ENCODE measurements at regions not wholly inside any gene's neighbourhood (a gene's known extent, or its start where the extent isn't known, plus 50 kb on each side); places are given as distances from the start of the nearest gene placed in this dataset.

- intact Hi-C loops (cut with micrococcal nuclease; ENCODE audit: unreplicated experiment) = no loop called here
- no peak overlapping the region for H2AFZ ChIP-seq
- DNase-seq = no peak
- no peak overlapping the region for H3K27ac ChIP-seq
- H3K79me2 ChIP-seq (ENCODE audit: low read depth) = no peaks in the 10 kb centered on the region
- no peak for TF ChIP-seq EZH2 (IDR thresholded peaks at IDR 0.05; ENCODE audit: low read depth)
- no peak for TF ChIP-seq CTCF (conservative IDR thresholded peaks at IDR 0.05)
- BruUV-seq (replicated peaks) = no TSS peak
- H3K36me3 ChIP-seq (ENCODE audit: low read depth) = no peaks in the 10 kb centered on the region
- no peak overlapping the region for H3K4me2 ChIP-seq
- H3K27me3 ChIP-seq (ENCODE audit: insufficient read depth, low read depth) = no peaks in the 10 kb centered on the region
- H3K9me3 ChIP-seq (ENCODE audit: insufficient read depth, low read depth) = no peaks in the 10 kb centered on the region
- ChIA-PET POLR2A (ENCODE audit: unreplicated experiment) (no interaction called here), CTCF (no interaction called here)
- no peak overlapping the region for H3K4me3 ChIP-seq
- no peaks in the 10 kb centered on the region for H4K20me1 ChIP-seq (ENCODE audit: insufficient read depth)
- H3F3A ChIP-seq (ENCODE audit: insufficient read depth, low read depth) = no peaks in the 10 kb centered on the region
- H3K9me2 ChIP-seq (ENCODE audit: insufficient read depth) = no peaks in the 10 kb centered on the region
- H3K4me1 ChIP-seq (replicated peaks; ENCODE audit: insufficient read depth) = no peaks in the 10 kb centered on the region
These were observed 1584.8 kb upstream of the ACO1 start for GRCh38 chr9:30799527-30800101.

- intact Hi-C loops (cut with micrococcal nuclease; ENCODE audit: unreplicated experiment) = no loop called here
- no peaks in the 10 kb centered on the region for H3K79me2 ChIP-seq (ENCODE audit: low read depth)
- DNase-seq = no peak
- no peaks in the 10 kb centered on the region for H3K36me3 ChIP-seq (ENCODE audit: low read depth)
- no peaks in the 10 kb centered on the region for H3K4me1 ChIP-seq (replicated peaks; ENCODE audit: insufficient read depth)
- no peak overlapping the region for H3K27ac ChIP-seq
- no peaks in the 10 kb centered on the region for H3K9me3 ChIP-seq (ENCODE audit: insufficient read depth, low read depth)
- H4K20me1 ChIP-seq (ENCODE audit: insufficient read depth) = no peaks in the 10 kb centered on the region
- no peaks in the 10 kb centered on the region for H3F3A ChIP-seq (ENCODE audit: insufficient read depth, low read depth)
- TF ChIP-seq CTCF (conservative IDR thresholded peaks at IDR 0.05) (no peak), EZH2 (IDR thresholded peaks at IDR 0.05; ENCODE audit: low read depth) (no peak)
- no TSS peak for BruUV-seq (replicated peaks)
- CTCF ChIA-PET = no interaction called here
- H3K4me2 ChIP-seq = no peak overlapping the region
- POLR2A ChIA-PET (ENCODE audit: unreplicated experiment) = no interaction called here
- no peak overlapping the region for H3K4me3 ChIP-seq
- H2AFZ ChIP-seq = no peak overlapping the region
- H3K9me2 ChIP-seq (ENCODE audit: insufficient read depth) = no peaks in the 10 kb centered on the region
- no peaks in the 10 kb centered on the region for H3K27me3 ChIP-seq (ENCODE audit: insufficient read depth, low read depth)
These were observed 1584.0 kb upstream of the ACO1 start for GRCh38 chr9:30800421-30800820.

GRCh38 chr9:30812821-30813220 is 1571.6 kb upstream of the ACO1 start:
- no peak for TF ChIP-seq EZH2 (IDR thresholded peaks at IDR 0.05; ENCODE audit: low read depth)
- TF ChIP-seq CTCF (conservative IDR thresholded peaks at IDR 0.05) = no peak
- POLR2A ChIA-PET (ENCODE audit: unreplicated experiment) = no interaction called here
- BruUV-seq (replicated peaks) = no TSS peak
- Histone ChIP-seq H3K36me3 (ENCODE audit: low read depth) (no peaks in the 10 kb centered on the region), H3K27ac (no peak overlapping the region), H3K27me3 (ENCODE audit: insufficient read depth, low read depth) (no peaks in the 10 kb centered on the region), H3K4me1 (replicated peaks; ENCODE audit: insufficient read depth) (no peaks in the 10 kb centered on the region), H3K9me3 (ENCODE audit: insufficient read depth, low read depth) (no peaks in the 10 kb centered on the region), H3K79me2 (ENCODE audit: low read depth) (no peaks in the 10 kb centered on the region), H4K20me1 (ENCODE audit: insufficient read depth) (no peaks in the 10 kb centered on the region), H3K9me2 (ENCODE audit: insufficient read depth) (no peaks in the 10 kb centered on the region), H3K4me2 (no peak overlapping the region), H3K4me3 (no peak overlapping the region), H3F3A (ENCODE audit: insufficient read depth, low read depth) (no peaks in the 10 kb centered on the region), H2AFZ (no peak overlapping the region)
- intact Hi-C loops (cut with micrococcal nuclease; ENCODE audit: unreplicated experiment) = no loop called here
- CTCF ChIA-PET = no interaction called here
- no peak for DNase-seq

Measured in PC-9 (cell line).